Smooth muscle cell (in vitro differentiated cells): ENCODE measurements at regions not wholly inside any gene's neighbourhood (a gene's known extent, or its start where the extent isn't known, plus 50 kb on each side); places are given as distances from the start of the nearest gene placed in this dataset.

Experiments
- DNase-seq: peaks from one replicate; lab custom pipeline; 2025; ENCODE audit not compliant: unreplicated experiment; lab: John Stamatoyannopoulos, UW
- H2AFZ ChIP-seq: fragments of 200-600 bp; sonication (generic); 2 replicates; pipeline ENCODE4 v1.6.0; 2016; ENCODE audit warnings: antibody characterized with exemption, low read depth, mild to moderate bottlenecking
- H3F3A ChIP-seq: fragments of 200-600 bp; sonication (generic); 2 replicates; pipeline ENCODE4 v1.6.0; 2017; ENCODE audit warnings: antibody characterized with exemption, low read depth
- H3K27ac ChIP-seq: fragments of 200-600 bp; sonication (generic); 2 replicates; pipeline ENCODE4 v1.5.1; 2016; ENCODE audit warnings: low read depth, mild to moderate bottlenecking
- H3K27me3 ChIP-seq: fragments of 200-600 bp; sonication (generic); 2 replicates; pipeline ENCODE4 v1.6.1; 2016; ENCODE audit warnings: low read depth, mild to moderate bottlenecking
- H3K36me3 ChIP-seq: fragments of 200-600 bp; sonication (generic); 2 replicates; pipeline ENCODE4 v1.5.1; 2016; ENCODE audit warnings: low read depth
- H3K4me1 ChIP-seq: fragments of 200-600 bp; sonication (generic); 2 replicates; pipeline ENCODE4 v1.5.1; 2016; ENCODE audit warnings: low read depth
- H3K4me2 ChIP-seq: fragments of 200-600 bp; sonication (generic); 2 replicates; pipeline ENCODE4 v1.6.0; 2016; ENCODE audit warnings: mild to moderate bottlenecking
- H3K4me3 ChIP-seq: fragments of 200-600 bp; sonication (generic); 2 replicates; pipeline ENCODE4 v1.5.1; 2016; ENCODE audit warnings: mild to moderate bottlenecking
- H3K79me2 ChIP-seq: fragments of 200-600 bp; sonication (generic); 2 replicates; pipeline ENCODE4 v1.6.0; 2016; ENCODE audit warnings: low read depth, mild to moderate bottlenecking
- H3K9ac ChIP-seq: fragments of 200-600 bp; sonication (generic); 2 replicates; pipeline ENCODE4 v1.6.0; 2016; ENCODE audit warnings: low read depth
- H3K9me3 ChIP-seq: fragments of 200-600 bp; sonication (generic); replicated peaks from 2 replicates; pipeline ENCODE4 v1.5.1; 2016; ENCODE audit warnings: low read depth
- H4K20me1 ChIP-seq: fragments of 200-600 bp; sonication (generic); 2 replicates; pipeline ENCODE4 v1.6.0; 2016; ENCODE audit warnings: low read depth
- WGBS: methylation state at CpG from one replicate; pipeline ENCODE4 v1.1.7; 2016; ENCODE audit warnings: low lambda C conversion rate; 5-methylcytosine and 5-hydroxymethylcytosine counted together
- TF ChIP-seq, protein P1 (sequence below): fragments of 200-600 bp; sonication (generic); IDR thresholded peaks from 2 replicates; pipeline ENCODE4 v1.5.1; 2017; ENCODE audit warnings: borderline replicate concordance, mild to moderate bottlenecking, antibody characterized with exemption; ENCODE audit not compliant: insufficient read depth, poor library complexity, severe bottlenecking

DNA sequence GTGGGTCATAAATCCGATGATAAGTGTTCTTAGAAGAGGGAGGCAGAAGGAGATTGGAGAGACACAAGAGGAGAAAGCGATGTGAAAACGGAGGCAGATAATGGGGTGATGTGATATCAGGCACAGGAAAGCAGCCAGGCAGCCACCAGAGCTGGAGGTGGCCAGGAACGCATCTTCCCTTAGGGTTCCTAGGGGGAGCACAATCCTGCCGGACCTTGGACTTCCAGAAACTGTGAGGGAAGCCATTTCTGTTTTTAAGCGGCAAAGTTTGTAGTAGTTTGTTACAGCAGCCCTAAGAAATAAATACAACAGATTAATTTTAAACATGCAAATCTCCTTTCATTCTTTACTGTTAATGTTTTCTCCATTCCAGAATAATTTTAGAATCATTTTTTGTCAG lies 259.9 kb upstream of the TMC3 start:
- 85% methylated on average over 6 of the region's 6 CpGs for WGBS
- Histone ChIP-seq H3K27me3 (no peaks in the 10 kb centered on the region), H3K36me3 (no peaks in the 10 kb centered on the region), H3K79me2 (no peaks in the 10 kb centered on the region), H4K20me1 (no peaks in the 10 kb centered on the region), H3F3A (no peaks in the 10 kb centered on the region), H2AFZ (no peak overlapping the region), H3K4me2 (no peak overlapping the region), H3K27ac (no peak overlapping the region), H3K9ac (no peak overlapping the region), H3K9me3 (no peaks in the 10 kb centered on the region), H3K4me1 (no peaks in the 10 kb centered on the region), H3K4me3 (no peak overlapping the region)
- DNase-seq = no peak
- TF ChIP-seq, protein P1, sequence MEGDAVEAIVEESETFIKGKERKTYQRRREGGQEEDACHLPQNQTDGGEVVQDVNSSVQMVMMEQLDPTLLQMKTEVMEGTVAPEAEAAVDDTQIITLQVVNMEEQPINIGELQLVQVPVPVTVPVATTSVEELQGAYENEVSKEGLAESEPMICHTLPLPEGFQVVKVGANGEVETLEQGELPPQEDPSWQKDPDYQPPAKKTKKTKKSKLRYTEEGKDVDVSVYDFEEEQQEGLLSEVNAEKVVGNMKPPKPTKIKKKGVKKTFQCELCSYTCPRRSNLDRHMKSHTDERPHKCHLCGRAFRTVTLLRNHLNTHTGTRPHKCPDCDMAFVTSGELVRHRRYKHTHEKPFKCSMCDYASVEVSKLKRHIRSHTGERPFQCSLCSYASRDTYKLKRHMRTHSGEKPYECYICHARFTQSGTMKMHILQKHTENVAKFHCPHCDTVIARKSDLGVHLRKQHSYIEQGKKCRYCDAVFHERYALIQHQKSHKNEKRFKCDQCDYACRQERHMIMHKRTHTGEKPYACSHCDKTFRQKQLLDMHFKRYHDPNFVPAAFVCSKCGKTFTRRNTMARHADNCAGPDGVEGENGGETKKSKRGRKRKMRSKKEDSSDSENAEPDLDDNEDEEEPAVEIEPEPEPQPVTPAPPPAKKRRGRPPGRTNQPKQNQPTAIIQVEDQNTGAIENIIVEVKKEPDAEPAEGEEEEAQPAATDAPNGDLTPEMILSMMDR = no peak

DNA sequence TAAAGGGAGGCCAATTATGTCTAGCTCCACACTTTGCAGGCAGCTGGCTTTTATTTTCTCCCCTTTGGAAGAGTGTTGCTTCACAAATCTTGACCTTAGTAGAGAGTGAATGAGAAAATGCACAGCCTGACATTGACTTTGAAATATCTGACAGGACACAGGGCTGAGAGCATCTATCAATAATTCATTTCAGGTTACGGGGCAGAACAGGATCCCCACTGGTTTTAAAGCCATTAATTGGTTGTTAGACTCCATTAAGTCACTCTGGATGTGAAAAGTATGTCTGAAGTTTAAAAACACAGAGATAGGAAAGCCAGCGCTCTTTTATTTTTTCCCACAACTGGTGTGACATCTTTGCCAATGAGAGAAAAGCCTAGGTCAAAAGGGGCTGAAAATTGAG lies 251.9 kb upstream of the TMC3 start:
- Histone ChIP-seq H3K27ac (no peak overlapping the region), H3K9ac (no peak overlapping the region), H3K9me3 (no peaks in the 10 kb centered on the region), H3F3A (no peaks in the 10 kb centered on the region), H3K4me1 (no peaks in the 10 kb centered on the region), H3K36me3 (no peaks in the 10 kb centered on the region), H3K4me2 (no peak overlapping the region), H4K20me1 (no peaks in the 10 kb centered on the region), H2AFZ (no peak overlapping the region), H3K27me3 (no peaks in the 10 kb centered on the region), H3K4me3 (no peak overlapping the region), H3K79me2 (no peaks in the 10 kb centered on the region)
- no peak for DNase-seq
- 84% methylated on average over 2 of the region's 2 CpGs for WGBS
- TF ChIP-seq, protein P1 = no peak

DNA sequence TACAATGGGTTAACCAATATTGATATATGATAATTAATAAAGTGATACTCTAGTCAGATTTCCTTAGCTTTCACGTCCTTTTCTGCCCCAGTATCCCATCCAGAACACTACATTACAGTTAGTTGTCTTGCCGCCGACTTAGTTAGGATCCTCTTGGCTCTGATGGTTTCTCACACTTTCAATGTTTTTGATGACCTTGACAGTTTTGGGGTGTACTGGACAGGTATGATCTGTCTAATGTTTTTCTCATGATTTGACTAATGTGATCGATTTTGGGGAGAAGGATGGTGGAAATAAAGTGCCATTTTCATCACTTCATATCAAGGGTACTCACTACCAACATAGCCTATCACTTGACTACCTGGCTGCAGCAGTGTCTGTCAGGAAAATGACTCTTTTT lies 245.0 kb upstream of the TMC3 start:
- H3K4me1 ChIP-seq = no peaks in the 10 kb centered on the region
- TF ChIP-seq, protein P1 = no peak
- no peak overlapping the region for H3K4me2 ChIP-seq
- H3K36me3 ChIP-seq = no peaks in the 10 kb centered on the region
- no peak overlapping the region for H2AFZ ChIP-seq
- H4K20me1 ChIP-seq = no peaks in the 10 kb centered on the region
- no peak overlapping the region for H3K27ac ChIP-seq
- H3F3A ChIP-seq = no peaks in the 10 kb centered on the region
- no peak overlapping the region for H3K9ac ChIP-seq
- H3K79me2 ChIP-seq = no peaks in the 10 kb centered on the region
- H3K9me3 ChIP-seq = no peaks in the 10 kb centered on the region
- WGBS = 84% methylated on average over 4 of the region's 4 CpGs
- H3K27me3 ChIP-seq = no peaks in the 10 kb centered on the region
- no peak overlapping the region for H3K4me3 ChIP-seq
- no peak for DNase-seq

DNA sequence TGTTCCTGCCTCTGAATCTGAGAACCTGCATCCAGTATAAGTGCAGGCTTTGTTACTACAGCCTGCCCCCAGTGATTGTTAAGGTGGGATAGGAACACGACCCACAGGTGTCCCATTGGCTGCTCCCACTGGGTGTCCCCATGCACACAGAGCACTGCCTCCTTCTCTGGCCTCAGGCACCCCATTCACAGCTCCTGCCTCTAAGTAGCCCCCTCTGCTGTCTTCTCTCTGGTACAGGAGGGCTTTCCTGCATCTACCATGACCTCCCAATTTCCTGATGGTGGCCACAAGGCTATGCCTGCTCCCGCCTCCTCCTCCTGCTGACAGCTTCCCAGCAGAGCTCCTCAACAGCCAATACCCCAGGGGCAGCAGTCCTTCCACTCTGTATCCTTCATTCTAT lies 238.6 kb upstream of the TMC3 start:
- Histone ChIP-seq H2AFZ (no peak overlapping the region), H3K27ac (no peak overlapping the region), H3K4me2 (no peak overlapping the region), H3F3A (no peaks in the 10 kb centered on the region), H3K36me3 (no peaks in the 10 kb centered on the region), H3K9ac (no peak overlapping the region), H3K79me2 (no peaks in the 10 kb centered on the region), H3K9me3 (no peaks in the 10 kb centered on the region), H3K4me1 (no peaks in the 10 kb centered on the region), H4K20me1 (no peaks in the 10 kb centered on the region), H3K27me3 (peaks cover 4% of the 10 kb centered on the region), H3K4me3 (no peak overlapping the region)
- TF ChIP-seq, protein P1 = no peak
- DNase-seq = no peak
- WGBS = 78% methylated on average over 2 of the region's 2 CpGs
